ENCODE measurements at regions not wholly inside any gene's neighbourhood (a gene's known extent, or its start where the extent isn't known, plus 50 kb on each side); places are given as distances from the start of the nearest gene placed in this dataset.
A peak's percentile ranks its signal among the peaks of the same experiment; 100 is the strongest.

DNA sequence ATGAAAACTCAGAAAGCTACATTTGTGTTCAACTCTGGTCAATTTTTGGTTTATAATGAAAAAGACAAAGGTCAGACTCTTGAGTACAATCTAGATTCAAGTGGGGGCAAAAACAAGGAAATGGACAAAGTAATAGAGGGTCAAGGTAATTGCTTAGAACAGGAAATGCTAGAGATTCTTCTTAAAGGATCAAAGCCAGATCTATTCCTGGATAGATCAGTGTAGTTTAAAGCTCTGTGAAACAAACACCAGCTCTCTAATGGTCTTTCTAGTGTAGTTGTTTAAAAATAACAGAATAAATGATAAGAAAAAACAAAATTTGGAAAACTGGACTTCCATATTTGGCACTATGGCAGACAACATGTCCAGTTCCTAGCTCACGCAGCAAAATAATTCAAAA is 70.7 kb upstream of the SLC8A3 start:
- intact Hi-C loops (cut with micrococcal nuclease) (loop anchor here (5.0 kb wide), 2 partner anchors 42 to 172 kb away; no protein-coding TSS in a partner anchor), in situ Hi-C loops (cut with MboI) (no loop called here)
- CTCF ChIA-PET (ENCODE audit: low intra/inter-chr PET ratio) = no interaction called here
- H3K9me3 ChIP-seq (replicated peaks; ENCODE audit: control insufficient read depth, insufficient read depth, low read depth, low read length) = no peaks in the 10 kb centered on the region; the same call in 1 of the 2 replicates
- H3K9ac ChIP-seq (ENCODE audit: insufficient read depth in 1 of 2, low read depth in 2 of 2, low read length in 2 of 2) = no peak overlapping the region
- no peak overlapping the region for H2AFZ ChIP-seq (ENCODE audit: low read depth, low read length)
- POLR2A ChIA-PET = no interaction called here
- FAIRE-seq = no peak
- H3K79me2 ChIP-seq (ENCODE audit: control insufficient read depth, insufficient read depth, low read length) = no peaks in the 10 kb centered on the region
- no peak overlapping the region for H3K4me3 ChIP-seq
- H3K9me1 ChIP-seq (ENCODE audit: control insufficient read depth, insufficient read depth, low read length) = no peaks in the 10 kb centered on the region
- no peak overlapping the region for H3K27ac ChIP-seq (ENCODE audit: extremely low read depth, low read depth, low read length)
- DNase-seq (ENCODE audit: extremely low read depth in 1 of 4, low spot score in 3 of 4) = no peak
- 22% methylated on average over 1 of the region's 1 CpG for WGBS (ENCODE audit: insufficient coverage, low coverage, missing lambda C conversion rate)
- TF ChIP-seq GATAD2B (IDR thresholded peaks at IDR 0.05; ENCODE audit: borderline replicate concordance) = no peak
- TF ChIP-seq ZNF584 (CRISPR knock-in tag; IDR thresholded peaks at IDR 0.05; ENCODE audit: low read depth) = no peak
- TF ChIP-seq, protein P1, sequence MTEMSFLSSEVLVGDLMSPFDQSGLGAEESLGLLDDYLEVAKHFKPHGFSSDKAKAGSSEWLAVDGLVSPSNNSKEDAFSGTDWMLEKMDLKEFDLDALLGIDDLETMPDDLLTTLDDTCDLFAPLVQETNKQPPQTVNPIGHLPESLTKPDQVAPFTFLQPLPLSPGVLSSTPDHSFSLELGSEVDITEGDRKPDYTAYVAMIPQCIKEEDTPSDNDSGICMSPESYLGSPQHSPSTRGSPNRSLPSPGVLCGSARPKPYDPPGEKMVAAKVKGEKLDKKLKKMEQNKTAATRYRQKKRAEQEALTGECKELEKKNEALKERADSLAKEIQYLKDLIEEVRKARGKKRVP (CRISPR knock-in tag; IDR thresholded peaks at IDR 0.05) = no peak
- TF ChIP-seq POU5F1 (IDR thresholded peaks at IDR 0.05; ENCODE audit: borderline replicate concordance, low read depth, low read length, partially characterized antibody) = no peak
- ATAC-seq = no peak
- H3K27me3 ChIP-seq (ENCODE audit: control insufficient read depth in 2 of 2, insufficient read depth in 2 of 2, low read length in 2 of 2) = no peaks in the 10 kb centered on the region; a peak in 1 of 5 replicates
- H3K4me1 ChIP-seq (replicated peaks in 1 of 2; ENCODE audit: control insufficient read depth in 2 of 2, insufficient read depth in 2 of 2, low read length in 2 of 2) = peaks cover 0 to 2% of the 10 kb centered on the region in 2 experiments; a peak in 1 of 5 replicates
- H4K20me1 ChIP-seq (replicated peaks; ENCODE audit: control insufficient read depth, insufficient read depth, low read length) = no peaks in the 10 kb centered on the region
- BruUV-seq (replicated peaks) = no TSS peak
- no peak overlapping the region for H3K4me2 ChIP-seq (ENCODE audit: insufficient read depth, low read length)
- H3K36me3 ChIP-seq (ENCODE audit: control insufficient read depth, insufficient read depth, low read length) = no peaks in the 10 kb centered on the region

DNA sequence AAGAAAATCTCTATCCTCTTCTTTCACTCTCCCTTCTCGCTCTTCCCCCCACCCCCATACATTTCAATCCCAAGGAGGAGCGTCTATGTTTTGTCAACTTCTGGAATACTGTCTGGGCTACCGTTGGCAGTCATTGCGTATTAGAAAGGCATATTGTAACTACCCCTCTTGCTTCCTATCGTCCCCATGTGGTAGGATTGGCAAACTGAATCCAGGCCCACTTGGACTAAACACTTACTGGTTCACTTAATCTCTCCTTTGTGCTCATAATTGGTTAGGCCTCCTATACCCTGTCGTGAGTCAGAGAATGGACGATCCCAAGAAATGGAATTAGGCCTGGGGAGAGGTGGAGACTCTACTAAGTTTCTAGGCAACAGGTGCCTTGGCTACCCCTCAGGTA is 68.8 kb upstream of the SLC8A3 start:
- POLR2A ChIA-PET = interaction anchor here (0.5 to 1.2 kb wide), 3 partner anchors 99 to 887 kb away, joined by 3 read pairs; no protein-coding TSS in a partner anchor
- peak; percentile 89 for ATAC-seq
- 6% methylated on average over 7 of the region's 7 CpGs for WGBS (ENCODE audit: insufficient coverage, low coverage, missing lambda C conversion rate)
- TF ChIP-seq SMC3 (conservative IDR thresholded peaks at IDR 0.05; ENCODE audit: insufficient read depth, low read depth, low read length) (peak; percentile 57), ZNF184 (CRISPR knock-in tag; IDR thresholded peaks at IDR 0.05) (no peak), SLC30A9 (CRISPR knock-in tag; IDR thresholded peaks at IDR 0.05) (no peak)

More for the DNA sequence above, 68.8 kb upstream of the SLC8A3 start:
- FAIRE-seq (peak; percentile 89), DNase-seq (ENCODE audit: extremely low read depth in 1 of 4, low spot score in 3 of 4) (peak; percentile 45 to 64 (median 50))
- H4K20me1 ChIP-seq (replicated peaks; ENCODE audit: control insufficient read depth, insufficient read depth, low read length) = no peaks in the 10 kb centered on the region
- intact Hi-C loops (cut with micrococcal nuclease) (loop anchor here (1.0 to 5.0 kb wide), 3 partner anchors 19 to 170 kb away; no protein-coding TSS in a partner anchor), in situ Hi-C loops (cut with MboI) (no loop called here)
- H3K9ac ChIP-seq (ENCODE audit: insufficient read depth in 1 of 2, low read depth in 2 of 2, low read length in 2 of 2) = no peak overlapping the region
- H3K9me1 ChIP-seq (ENCODE audit: control insufficient read depth, insufficient read depth, low read length) = no peaks in the 10 kb centered on the region
- no peak overlapping the region for H2AFZ ChIP-seq (ENCODE audit: low read depth, low read length)
- no peak overlapping the region for H3K4me2 ChIP-seq (ENCODE audit: insufficient read depth, low read length)
- no TSS peak for BruUV-seq (replicated peaks)
- H3K4me3 ChIP-seq = no peak overlapping the region
- H3K4me1 ChIP-seq (replicated peaks in 1 of 2; ENCODE audit: control insufficient read depth in 2 of 2, insufficient read depth in 2 of 2, low read length in 2 of 2) = peaks cover 0 to 4% of the 10 kb centered on the region in 2 experiments; a peak in 1 of 5 replicates
- CTCF ChIA-PET (ENCODE audit: low intra/inter-chr PET ratio) = interaction anchor here (1.6 kb wide), 1 partner anchor 171 kb away, joined by 5 read pairs; no protein-coding TSS in a partner anchor
- H3K36me3 ChIP-seq (ENCODE audit: control insufficient read depth, insufficient read depth, low read length) = no peaks in the 10 kb centered on the region
- H3K9me3 ChIP-seq (replicated peaks; ENCODE audit: control insufficient read depth, insufficient read depth, low read depth, low read length) = no peaks in the 10 kb centered on the region; the same call in 1 of the 2 replicates
- H3K27me3 ChIP-seq (ENCODE audit: control insufficient read depth in 2 of 2, insufficient read depth in 2 of 2, low read length in 2 of 2) = no peaks in the 10 kb centered on the region; a peak in 1 of 5 replicates
- no peak overlapping the region for H3K27ac ChIP-seq (ENCODE audit: extremely low read depth, low read depth, low read length)
- no peaks in the 10 kb centered on the region for H3K79me2 ChIP-seq (ENCODE audit: control insufficient read depth, insufficient read depth, low read length)

All from K562 (cell line).